Liver (tissue), 3 donors: ENCODE measurements at regions not wholly inside any gene's neighbourhood (a gene's known extent, or its start where the extent isn't known, plus 50 kb on each side); places are given as distances from the start of the nearest gene placed in this dataset.

Source experiments
- GABPA ChIP-seq, 2 donors: IDR thresholded peaks in 1 of 2; conservative IDR thresholded peaks in 1 of 2; 2 replicates each; pipeline ENCODE4 v1.6.1; 2016; ENCODE audit warnings: antibody characterized with exemption in 2 of 2, mild to moderate bottlenecking in 1 of 2, moderate library complexity in 1 of 2
- JUND ChIP-seq, 2 donors: IDR thresholded peaks; 2 replicates each; pipeline ENCODE4 v1.6.1; 2016; ENCODE audit warnings: antibody characterized with exemption in 2 of 2
- RAD21 ChIP-seq, 2 donors: IDR thresholded peaks; 2 replicates each; pipeline ENCODE4 v1.6.1; 2016; ENCODE audit warnings: antibody characterized with exemption in 2 of 2, mild to moderate bottlenecking in 2 of 2
- SP1 ChIP-seq: IDR thresholded peaks from 2 replicates; pipeline ENCODE4 v1.6.1; 2018; ENCODE audit warnings: antibody characterized with exemption, mild to moderate bottlenecking
- YY1 ChIP-seq: IDR thresholded peaks from 2 replicates; pipeline ENCODE4 v1.6.1; 2016; ENCODE audit warnings: antibody characterized with exemption, mild to moderate bottlenecking
- TF ChIP-seq, protein P1 (sequence below): fragments of 150-350 bp; IDR thresholded peaks from 2 replicates; pipeline ENCODE4 v1.5.1; 2017; ENCODE audit warnings: improper control_type of control experiment, low read depth, low read length; ENCODE audit not compliant: missing input control
- TF ChIP-seq, protein P2 (sequence below): IDR thresholded peaks from 2 replicates; pipeline ENCODE4 v1.6.1; 2016; ENCODE audit warnings: antibody characterized with exemption
- TF ChIP-seq, protein P3 (sequence below): IDR thresholded peaks from 2 replicates; pipeline ENCODE4 v1.6.1; 2016; ENCODE audit warnings: antibody characterized with exemption
- donor health status: healthy.
- donor health status: healthy.

DNA sequence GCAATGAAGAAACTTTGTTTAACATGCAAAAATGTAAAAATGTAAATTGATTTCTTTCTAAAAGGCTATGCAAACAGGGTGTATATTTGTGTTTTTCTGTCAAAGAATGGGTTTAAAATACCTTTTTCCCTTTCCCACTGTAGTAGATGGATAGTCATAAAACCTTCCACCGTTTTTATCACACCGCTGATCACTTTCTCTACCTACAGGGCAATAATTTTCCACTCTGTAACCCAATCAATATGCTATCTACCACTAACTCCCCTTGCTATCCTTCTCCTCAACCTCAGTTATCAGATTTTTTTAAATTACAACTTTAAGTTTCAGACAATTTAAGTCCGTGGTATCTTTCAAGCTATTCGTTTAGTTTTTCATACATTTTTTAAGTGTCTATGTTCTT is 91.4 kb upstream of the ARID1B start:
- no peak for TF ChIP-seq YY1
- no peak for TF ChIP-seq JUND (IDR thresholded peaks at IDR 0.05)
- TF ChIP-seq, protein P1, sequence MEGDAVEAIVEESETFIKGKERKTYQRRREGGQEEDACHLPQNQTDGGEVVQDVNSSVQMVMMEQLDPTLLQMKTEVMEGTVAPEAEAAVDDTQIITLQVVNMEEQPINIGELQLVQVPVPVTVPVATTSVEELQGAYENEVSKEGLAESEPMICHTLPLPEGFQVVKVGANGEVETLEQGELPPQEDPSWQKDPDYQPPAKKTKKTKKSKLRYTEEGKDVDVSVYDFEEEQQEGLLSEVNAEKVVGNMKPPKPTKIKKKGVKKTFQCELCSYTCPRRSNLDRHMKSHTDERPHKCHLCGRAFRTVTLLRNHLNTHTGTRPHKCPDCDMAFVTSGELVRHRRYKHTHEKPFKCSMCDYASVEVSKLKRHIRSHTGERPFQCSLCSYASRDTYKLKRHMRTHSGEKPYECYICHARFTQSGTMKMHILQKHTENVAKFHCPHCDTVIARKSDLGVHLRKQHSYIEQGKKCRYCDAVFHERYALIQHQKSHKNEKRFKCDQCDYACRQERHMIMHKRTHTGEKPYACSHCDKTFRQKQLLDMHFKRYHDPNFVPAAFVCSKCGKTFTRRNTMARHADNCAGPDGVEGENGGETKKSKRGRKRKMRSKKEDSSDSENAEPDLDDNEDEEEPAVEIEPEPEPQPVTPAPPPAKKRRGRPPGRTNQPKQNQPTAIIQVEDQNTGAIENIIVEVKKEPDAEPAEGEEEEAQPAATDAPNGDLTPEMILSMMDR, result no peak
- TF ChIP-seq, protein P2, sequence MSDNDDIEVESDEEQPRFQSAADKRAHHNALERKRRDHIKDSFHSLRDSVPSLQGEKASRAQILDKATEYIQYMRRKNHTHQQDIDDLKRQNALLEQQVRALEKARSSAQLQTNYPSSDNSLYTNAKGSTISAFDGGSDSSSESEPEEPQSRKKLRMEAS, result no peak
- no peak for TF ChIP-seq RAD21 (IDR thresholded peaks at IDR 0.05)
- TF ChIP-seq SP1, result no peak
- TF ChIP-seq GABPA (IDR thresholded peaks at IDR 0.05 in 1 of 2, conservative IDR thresholded peaks at IDR 0.05 in 1 of 2), result no peak
- TF ChIP-seq, protein P3, sequence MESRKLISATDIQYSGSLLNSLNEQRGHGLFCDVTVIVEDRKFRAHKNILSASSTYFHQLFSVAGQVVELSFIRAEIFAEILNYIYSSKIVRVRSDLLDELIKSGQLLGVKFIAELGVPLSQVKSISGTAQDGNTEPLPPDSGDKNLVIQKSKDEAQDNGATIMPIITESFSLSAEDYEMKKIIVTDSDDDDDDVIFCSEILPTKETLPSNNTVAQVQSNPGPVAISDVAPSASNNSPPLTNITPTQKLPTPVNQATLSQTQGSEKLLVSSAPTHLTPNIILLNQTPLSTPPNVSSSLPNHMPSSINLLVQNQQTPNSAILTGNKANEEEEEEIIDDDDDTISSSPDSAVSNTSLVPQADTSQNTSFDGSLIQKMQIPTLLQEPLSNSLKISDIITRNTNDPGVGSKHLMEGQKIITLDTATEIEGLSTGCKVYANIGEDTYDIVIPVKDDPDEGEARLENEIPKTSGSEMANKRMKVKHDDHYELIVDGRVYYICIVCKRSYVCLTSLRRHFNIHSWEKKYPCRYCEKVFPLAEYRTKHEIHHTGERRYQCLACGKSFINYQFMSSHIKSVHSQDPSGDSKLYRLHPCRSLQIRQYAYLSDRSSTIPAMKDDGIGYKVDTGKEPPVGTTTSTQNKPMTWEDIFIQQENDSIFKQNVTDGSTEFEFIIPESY, result no peak
